Fibroblast of peridontal ligament (primary cell): ENCODE measurements at regions not wholly inside any gene's neighbourhood (a gene's known extent, or its start where the extent isn't known, plus 50 kb on each side); places are given as distances from the start of the nearest gene placed in this dataset.

Source experiments
- DNase-seq: peaks from one replicate; pipeline ENCODE4 v3.0.0-alpha.2; 2010; ENCODE audit errors: extremely low read depth

- DNase-seq: no peak
Observed at GRCh38 chr4:156241896-156242295, 288.2 kb upstream of the CTSO start.

GRCh38 chr4:156238171-156238570 lies 284.5 kb upstream of the CTSO start:
- no peak for DNase-seq

GRCh38 chr4:156237231-156237630 lies 283.6 kb upstream of the CTSO start:
- no peak for DNase-seq

- DNase-seq: peak; percentile 54
Observed at GRCh38 chr4:156230176-156230575, 276.5 kb upstream of the CTSO start.

- DNase-seq: no peak
Observed at GRCh38 chr4:156228676-156229075, 275.0 kb upstream of the CTSO start.

- DNase-seq: no peak
Observed at GRCh38 chr4:156227321-156227720, 273.7 kb upstream of the CTSO start.

- DNase-seq: no peak
Observed at GRCh38 chr4:156223985-156224384, 270.3 kb upstream of the CTSO start.

GRCh38 chr4:156217236-156217635 lies 263.6 kb upstream of the CTSO start:
- peak; percentile 20 for DNase-seq

GRCh38 chr4:156201050-156201449 lies 247.4 kb upstream of the CTSO start:
- no peak for DNase-seq

- no peak for DNase-seq
Observed at GRCh38 chr4:156198511-156198910, 244.8 kb upstream of the CTSO start.

- DNase-seq: no peak
Observed at GRCh38 chr4:156197216-156197615, 243.6 kb upstream of the CTSO start.

- no peak for DNase-seq
Observed at GRCh38 chr4:156196722-156197121, 243.1 kb upstream of the CTSO start.

GRCh38 chr4:156195914-156196313 lies 242.2 kb upstream of the CTSO start:
- DNase-seq: no peak

- DNase-seq: no peak
Observed at GRCh38 chr4:156194896-156195295, 241.2 kb upstream of the CTSO start.

GRCh38 chr4:156193800-156194199 lies 240.1 kb upstream of the CTSO start:
- no peak for DNase-seq

GRCh38 chr4:156193106-156193505 lies 239.4 kb upstream of the CTSO start:
- DNase-seq: no peak

- no peak for DNase-seq
Observed at GRCh38 chr4:156192033-156192432, 238.4 kb upstream of the CTSO start.

GRCh38 chr4:156191044-156191781 lies 237.5 kb upstream of the CTSO start:
- no peak for DNase-seq

- DNase-seq: peak; percentile 85
Observed at GRCh38 chr4:156190615-156191014, 236.9 kb upstream of the CTSO start.

GRCh38 chr4:156188596-156188995 lies 234.9 kb upstream of the CTSO start:
- peak; percentile 72 for DNase-seq

- DNase-seq: no peak
Observed at GRCh38 chr4:156186111-156186510, 232.4 kb upstream of the CTSO start.

GRCh38 chr4:156185514-156186055 lies 231.9 kb upstream of the CTSO start:
- DNase-seq: no peak

GRCh38 chr4:156182269-156182668 lies 228.6 kb upstream of the CTSO start:
- no peak for DNase-seq

GRCh38 chr4:156177941-156178340 lies 224.3 kb upstream of the CTSO start:
- DNase-seq: no peak
